Transverse colon (tissue), 4 donors: ENCODE measurements at regions not wholly inside any gene's neighbourhood (a gene's known extent, or its start where the extent isn't known, plus 50 kb on each side); places are given as distances from the start of the nearest gene placed in this dataset.
"Not testable (repeated sequence)": the region's sequence is repeated elsewhere in the genome, so short reads cannot be mapped to it uniquely, and the experiment has no call there.

Experiments
- DNase-seq: peaks from one replicate; pipeline ENCODE4 v3.0.0-alpha.2; 2019
- H3K27ac ChIP-seq, 4 donors: fragments of 200-600 bp; sonication (generic); 2 replicates each; pipeline ENCODE4 v1.5.1; 2016 to 2018; ENCODE audit warnings: inconsistent platforms in 4 of 4
- H3K27me3 ChIP-seq: fragments of 200-600 bp; sonication (generic); 2 replicates; pipeline ENCODE4 v1.5.1; 2017; ENCODE audit warnings: inconsistent platforms
- H3K36me3 ChIP-seq, 4 donors: fragments of 200-600 bp; sonication (generic); 2 replicates each; pipeline ENCODE4 v1.5.1; 2017 to 2019; ENCODE audit warnings: inconsistent platforms in 4 of 4
- H3K4me1 ChIP-seq, 4 donors: fragments of 200-600 bp; sonication (generic); 2 replicates each; pipeline ENCODE4 v1.5.1; 2017 to 2020; ENCODE audit warnings: inconsistent platforms in 4 of 4
- H3K4me3 ChIP-seq, 4 donors: fragments of 200-600 bp; sonication (generic); 1 replicate in 1 of 4; 2 replicates in 3 of 4; pipeline versions ENCODE4 v1.5.1 to v1.6.1; 2017 to 2019; ENCODE audit warnings: inconsistent platforms in 4 of 4
- H3K9me3 ChIP-seq, 2 donors: fragments of 200-600 bp; sonication (generic); 2 replicates each; pipeline ENCODE4 v1.5.1; 2017 to 2019; ENCODE audit warnings: inconsistent platforms in 2 of 2
- CTCF ChIP-seq, 5 experiments: fragments of 200-600 bp in 3 of 5; fragments of 450-650 bp in 2 of 5; sonication (generic) in 3 of 5; IDR thresholded peaks; 1 replicate in 2 of 5; 2 replicates in 3 of 5; pipeline ENCODE4 v1.5.1; 2016 to 2017; ENCODE audit warnings: antibody characterized with exemption in 5 of 5, inconsistent platforms in 3 of 5, mild to moderate bottlenecking in 2 of 5, moderate library complexity in 1 of 5
- EP300 ChIP-seq: sonication (generic); formaldehyde crosslinking; IDR thresholded peaks from one replicate; pipeline ENCODE4 v1.6.1; 2017; ENCODE audit warnings: antibody characterized with exemption, low read depth
- POLR2A ChIP-seq: fragments of 450-650 bp; IDR thresholded peaks from one replicate; pipeline ENCODE4 v1.6.1; 2016; ENCODE audit warnings: antibody characterized with exemption, mild to moderate bottlenecking, moderate library complexity
- POLR2AphosphoS5 ChIP-seq, 3 donors: sonication (generic); formaldehyde crosslinking; IDR thresholded peaks; one replicate each; pipeline ENCODE4 v1.6.1; 2016; ENCODE audit warnings: antibody characterized with exemption in 3 of 3
- WGBS, 2 donors: methylation state at CpG; one replicate each; pipeline ENCODE4 v1.1.5; 2018; ENCODE audit warnings: low coverage in 1 of 2; 5-methylcytosine and 5-hydroxymethylcytosine counted together
- in situ Hi-C, 4 donors: fragments of 200-750 bp; cut with MboI; loops; one replicate each; pipeline versions ENCODE4 v1.15.0 to v1.15.1; 2017; ENCODE audit warnings: low sequenced_read_pairs in 3 of 4, low pct_ligation_motif_present in 1 of 4, low pct_unique_long_range_greater_than_20kb in 1 of 4
- intact Hi-C: fragments of 100-400 bp; cut with DNase I; formaldehyde crosslinking; loops from one replicate; pipeline ENCODE4 v1.15.1; 2023; ENCODE audit warnings: low total_unique reads

GRCh38 chrX:144040793-144041192 lies 156.9 kb downstream of the UBE2NL start:
- H3K4me1 ChIP-seq, result no peaks in the 10 kb centered on the region
- intact Hi-C loops (no loop called here), in situ Hi-C loops (no loop called here)
- TF ChIP-seq POLR2A, result no peak
- TF ChIP-seq POLR2AphosphoS5 (IDR thresholded peaks at IDR 0.05), result no peak
- no peak for TF ChIP-seq CTCF (IDR thresholded peaks at IDR 0.05)
- TF ChIP-seq EP300, result no peak
- no peaks in the 10 kb centered on the region for H3K36me3 ChIP-seq
- H3K27ac ChIP-seq, result no peak overlapping the region
- no peaks in the 10 kb centered on the region for H3K27me3 ChIP-seq
- 20 to 64% methylated on average over 1 to 2 of the region's 2 CpGs for WGBS, 2 donors
- H3K4me3 ChIP-seq, result no peak overlapping the region
- DNase-seq, result no peak
- no peaks in the 10 kb centered on the region for H3K9me3 ChIP-seq

- Histone ChIP-seq H3K4me3 (no peak overlapping the region), H3K9me3 (no peaks in the 10 kb centered on the region), H3K4me1 (no peaks in the 10 kb centered on the region), H3K27me3 (no peaks in the 10 kb centered on the region), H3K36me3 (no peaks in the 10 kb centered on the region), H3K27ac (no peak overlapping the region)
- DNase-seq, result no peak
- TF ChIP-seq CTCF (IDR thresholded peaks at IDR 0.05), result no peak
- no peak for TF ChIP-seq POLR2AphosphoS5 (IDR thresholded peaks at IDR 0.05)
- no peak for TF ChIP-seq EP300
- TF ChIP-seq POLR2A, result no peak
- WGBS, 2 donors, result 56% methylated on average over 5 of the region's 5 CpGs; no CpG with 5 or more reads in 1 of the 2 donors
- intact Hi-C loops, result no loop called here
- in situ Hi-C loops, result no loop called here
Observed at GRCh38 chrX:144042271-144042670, 158.4 kb downstream of the UBE2NL start.

GRCh38 chrX:144075432-144075831 lies 191.6 kb downstream of the UBE2NL start:
- Histone ChIP-seq H3K36me3 (no peaks in the 10 kb centered on the region), H3K9me3 (no peaks in the 10 kb centered on the region), H3K4me1 (no peaks in the 10 kb centered on the region), H3K27me3 (no peaks in the 10 kb centered on the region), H3K27ac (no peak overlapping the region), H3K4me3 (no peak overlapping the region)
- WGBS, 2 donors, result 60 to 61% methylated on average over 1 of the region's 1 CpG
- DNase-seq, result no peak
- no peak for TF ChIP-seq POLR2AphosphoS5 (IDR thresholded peaks at IDR 0.05)
- TF ChIP-seq CTCF (IDR thresholded peaks at IDR 0.05), result no peak
- no peak for TF ChIP-seq EP300
- no peak for TF ChIP-seq POLR2A
- in situ Hi-C loops (no loop called here), intact Hi-C loops (no loop called here)

GRCh38 chrX:144082237-144082636 lies 198.4 kb downstream of the UBE2NL start:
- 62 to 100% methylated on average over 1 to 3 of the region's 5 CpGs for WGBS, 2 donors
- H3K4me3 ChIP-seq, in situ Hi-C loops, DNase-seq, H3K9me3 ChIP-seq, H3K27ac ChIP-seq, H3K4me1 ChIP-seq, H3K36me3 ChIP-seq, intact Hi-C loops, H3K27me3 ChIP-seq: not testable (repeated sequence)

GRCh38 chrX:144089674-144090073 lies 205.8 kb downstream of the UBE2NL start:
- WGBS, 2 donors, result no CpG with 5 or more reads among the region's 1 CpG
- in situ Hi-C loops, H3K27me3 ChIP-seq, H3K4me1 ChIP-seq, H3K9me3 ChIP-seq, H3K36me3 ChIP-seq, H3K4me3 ChIP-seq, DNase-seq, intact Hi-C loops, H3K27ac ChIP-seq: not testable (repeated sequence)

GRCh38 chrX:144092116-144092515 lies 208.2 kb downstream of the UBE2NL start:
- H3K4me1 ChIP-seq, in situ Hi-C loops, H3K36me3 ChIP-seq, intact Hi-C loops, DNase-seq, H3K4me3 ChIP-seq, H3K27me3 ChIP-seq, H3K9me3 ChIP-seq, H3K27ac ChIP-seq: not testable (repeated sequence)
- WGBS, 2 donors, result no CpG with 5 or more reads among the region's 3 CpGs

GRCh38 chrX:144119490-144119889 lies 235.6 kb downstream of the UBE2NL start:
- H3K9me3 ChIP-seq, intact Hi-C loops, H3K4me1 ChIP-seq, H3K27ac ChIP-seq, in situ Hi-C loops, H3K27me3 ChIP-seq, H3K36me3 ChIP-seq, DNase-seq, H3K4me3 ChIP-seq: not testable (repeated sequence)
- no CpG with 5 or more reads among the region's 1 CpG for WGBS, 2 donors

- H3K9me3 ChIP-seq, H3K4me3 ChIP-seq, DNase-seq, H3K36me3 ChIP-seq, intact Hi-C loops, in situ Hi-C loops, H3K4me1 ChIP-seq, H3K27ac ChIP-seq, H3K27me3 ChIP-seq: not testable (repeated sequence)
Observed at GRCh38 chrX:144121566-144121965, 237.7 kb downstream of the UBE2NL start.
